ENCODE measurements at regions not wholly inside any gene's neighbourhood (a gene's known extent, or its start where the extent isn't known, plus 50 kb on each side); places are given as distances from the start of the nearest gene placed in this dataset.
A peak's percentile ranks its signal among the peaks of the same experiment; 100 is the strongest.

DNA sequence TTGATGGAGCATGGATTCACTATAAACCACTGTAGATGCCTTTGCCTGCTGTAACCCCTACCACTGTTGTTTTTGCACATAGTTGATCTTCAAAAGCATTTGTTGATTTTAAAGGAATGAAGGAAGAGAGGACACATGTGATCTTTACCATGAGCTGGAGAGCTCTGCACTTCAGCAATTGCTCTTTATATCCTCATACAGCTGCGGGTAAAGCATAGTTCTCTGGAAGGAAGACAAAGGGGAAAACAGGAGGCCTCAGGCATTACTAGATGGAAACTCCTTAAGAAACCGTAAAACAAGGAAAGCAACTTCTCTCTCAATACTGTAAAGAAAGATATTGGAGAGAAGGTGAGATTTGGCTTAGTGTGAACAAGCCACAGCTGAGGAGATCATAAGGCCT lies 60.6 kb downstream of the SCG2 start:
- no peak overlapping the region for H3K4me3 ChIP-seq (ENCODE audit: severe bottlenecking)
- H3K36me3 ChIP-seq (ENCODE audit: low read depth): no peaks in the 10 kb centered on the region
- H3K9me3 ChIP-seq (ENCODE audit: severe bottlenecking): no peaks in the 10 kb centered on the region
- no peak overlapping the region for H3K27ac ChIP-seq (ENCODE audit: poor library complexity, severe bottlenecking)
- no peaks in the 10 kb centered on the region for H3K27me3 ChIP-seq (ENCODE audit: insufficient read depth, poor library complexity, severe bottlenecking)
- DNase-seq (ENCODE audit: low spot score) (no peak), ATAC-seq (ENCODE audit: low read depth) (no peak)
- TF ChIP-seq, protein P1, sequence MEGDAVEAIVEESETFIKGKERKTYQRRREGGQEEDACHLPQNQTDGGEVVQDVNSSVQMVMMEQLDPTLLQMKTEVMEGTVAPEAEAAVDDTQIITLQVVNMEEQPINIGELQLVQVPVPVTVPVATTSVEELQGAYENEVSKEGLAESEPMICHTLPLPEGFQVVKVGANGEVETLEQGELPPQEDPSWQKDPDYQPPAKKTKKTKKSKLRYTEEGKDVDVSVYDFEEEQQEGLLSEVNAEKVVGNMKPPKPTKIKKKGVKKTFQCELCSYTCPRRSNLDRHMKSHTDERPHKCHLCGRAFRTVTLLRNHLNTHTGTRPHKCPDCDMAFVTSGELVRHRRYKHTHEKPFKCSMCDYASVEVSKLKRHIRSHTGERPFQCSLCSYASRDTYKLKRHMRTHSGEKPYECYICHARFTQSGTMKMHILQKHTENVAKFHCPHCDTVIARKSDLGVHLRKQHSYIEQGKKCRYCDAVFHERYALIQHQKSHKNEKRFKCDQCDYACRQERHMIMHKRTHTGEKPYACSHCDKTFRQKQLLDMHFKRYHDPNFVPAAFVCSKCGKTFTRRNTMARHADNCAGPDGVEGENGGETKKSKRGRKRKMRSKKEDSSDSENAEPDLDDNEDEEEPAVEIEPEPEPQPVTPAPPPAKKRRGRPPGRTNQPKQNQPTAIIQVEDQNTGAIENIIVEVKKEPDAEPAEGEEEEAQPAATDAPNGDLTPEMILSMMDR (IDR thresholded peaks at IDR 0.05; ENCODE audit: poor library complexity, severe bottlenecking): no peak
- peaks cover 21% of the 10 kb centered on the region for H3K4me1 ChIP-seq (ENCODE audit: insufficient read depth, poor library complexity, severe bottlenecking)

DNA sequence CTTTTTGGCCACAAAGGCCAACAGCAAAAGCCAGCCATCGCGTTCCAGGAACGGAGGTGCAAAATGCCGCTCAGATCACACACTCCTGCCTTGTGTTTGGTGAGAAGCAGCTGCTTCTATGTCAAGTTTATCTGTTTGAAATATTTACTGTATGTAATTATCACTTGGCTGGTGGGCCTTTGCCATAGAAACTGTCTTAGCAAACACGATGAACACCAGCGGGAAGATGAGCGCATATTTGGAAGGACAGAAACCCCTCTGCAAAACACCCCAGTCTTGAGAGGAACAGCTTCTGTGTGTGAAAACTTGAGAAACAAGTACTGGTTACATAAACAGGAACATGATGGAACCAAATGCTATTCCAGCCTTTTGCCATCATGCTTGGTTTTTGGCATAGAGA lies 59.7 kb downstream of the SCG2 start:
- Histone ChIP-seq H3K27me3 (ENCODE audit: insufficient read depth, poor library complexity, severe bottlenecking) (no peaks in the 10 kb centered on the region), H3K36me3 (ENCODE audit: low read depth) (no peaks in the 10 kb centered on the region), H3K4me3 (ENCODE audit: severe bottlenecking) (no peak overlapping the region), H3K4me1 (ENCODE audit: insufficient read depth, poor library complexity, severe bottlenecking) (peaks cover 28% of the 10 kb centered on the region), H3K27ac (ENCODE audit: poor library complexity, severe bottlenecking) (no peak overlapping the region), H3K9me3 (ENCODE audit: severe bottlenecking) (no peaks in the 10 kb centered on the region)
- ATAC-seq (ENCODE audit: low read depth) (no peak), DNase-seq (ENCODE audit: low spot score) (no peak)
- TF ChIP-seq, protein P1 (IDR thresholded peaks at IDR 0.05; ENCODE audit: poor library complexity, severe bottlenecking): no peak

DNA sequence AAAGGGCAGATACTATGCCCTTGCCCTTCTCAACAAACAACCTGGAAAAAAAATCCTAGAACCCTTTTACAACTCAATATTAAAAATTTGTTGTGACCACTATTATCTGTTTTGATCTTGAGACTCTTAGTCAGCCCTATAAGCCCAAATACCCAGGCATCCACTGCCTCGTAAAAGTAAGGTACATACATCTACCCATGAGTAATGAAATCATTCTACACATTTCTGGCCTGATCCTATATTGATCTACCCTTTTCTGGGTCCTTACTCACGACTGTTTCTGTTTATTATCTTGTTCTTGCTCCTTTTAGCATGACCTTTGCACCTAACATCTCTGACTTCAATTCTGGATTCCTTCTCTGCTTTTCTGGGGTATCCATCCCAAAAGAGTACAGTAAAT lies 56.8 kb downstream of the SCG2 start:
- peak; percentile 26; the same call in 1 of the 3 replicates for ATAC-seq (ENCODE audit: low read depth)
- no peaks in the 10 kb centered on the region for H3K27me3 ChIP-seq (ENCODE audit: insufficient read depth, poor library complexity, severe bottlenecking)
- TF ChIP-seq, protein P1 (IDR thresholded peaks at IDR 0.05; ENCODE audit: poor library complexity, severe bottlenecking): no peak
- H3K36me3 ChIP-seq (ENCODE audit: low read depth): no peaks in the 10 kb centered on the region
- no peak for DNase-seq (ENCODE audit: low spot score)
- H3K27ac ChIP-seq (ENCODE audit: poor library complexity, severe bottlenecking): peak overlapping the region; percentile 98
- H3K9me3 ChIP-seq (ENCODE audit: severe bottlenecking): no peaks in the 10 kb centered on the region
- no peak overlapping the region for H3K4me3 ChIP-seq (ENCODE audit: severe bottlenecking)
- H3K4me1 ChIP-seq (ENCODE audit: insufficient read depth, poor library complexity, severe bottlenecking): peaks cover 41% of the 10 kb centered on the region

DNA sequence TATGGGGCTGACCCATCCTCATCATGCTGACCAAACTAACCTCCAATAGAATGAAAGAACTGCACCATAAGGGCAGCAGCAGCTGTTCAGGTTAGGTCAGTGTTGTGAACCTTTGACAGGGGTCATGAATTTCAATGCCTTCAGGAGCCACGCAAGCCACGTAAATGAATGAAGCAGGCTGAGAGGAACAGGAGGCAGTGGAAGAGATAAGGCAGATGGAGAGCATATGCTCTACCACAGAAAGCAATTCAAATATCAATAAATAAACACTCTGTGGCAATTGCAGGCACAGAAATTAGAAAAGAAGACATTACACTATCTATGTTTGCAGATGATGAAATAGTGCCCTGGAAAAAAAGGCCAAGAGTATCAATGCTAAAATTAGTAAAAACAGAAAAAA lies 56.3 kb downstream of the SCG2 start:
- Histone ChIP-seq H3K4me3 (ENCODE audit: severe bottlenecking) (no peak overlapping the region), H3K27ac (ENCODE audit: poor library complexity, severe bottlenecking) (peak overlapping the region; percentile 98), H3K36me3 (ENCODE audit: low read depth) (no peaks in the 10 kb centered on the region), H3K4me1 (ENCODE audit: insufficient read depth, poor library complexity, severe bottlenecking) (peaks cover 41% of the 10 kb centered on the region), H3K27me3 (ENCODE audit: insufficient read depth, poor library complexity, severe bottlenecking) (no peaks in the 10 kb centered on the region), H3K9me3 (ENCODE audit: severe bottlenecking) (no peaks in the 10 kb centered on the region)
- TF ChIP-seq, protein P1 (IDR thresholded peaks at IDR 0.05; ENCODE audit: poor library complexity, severe bottlenecking): no peak
- DNase-seq (ENCODE audit: low spot score): no peak
- ATAC-seq (ENCODE audit: low read depth): no peak

Data from RWPE2 (cell line).